GM19025 (cell line): ENCODE measurements at regions not wholly inside any gene's neighbourhood (a gene's known extent, or its start where the extent isn't known, plus 50 kb on each side); places are given as distances from the start of the nearest gene placed in this dataset.

Source experiments
- ATAC-seq: cut with Tn5 transposase; IDR thresholded peaks from one replicate; pipeline ENCODE4 v1.9.1; 2021; ENCODE audit warnings: mild to moderate bottlenecking, low read depth, moderate library complexity; ENCODE audit not compliant: unreplicated experiment

DNA sequence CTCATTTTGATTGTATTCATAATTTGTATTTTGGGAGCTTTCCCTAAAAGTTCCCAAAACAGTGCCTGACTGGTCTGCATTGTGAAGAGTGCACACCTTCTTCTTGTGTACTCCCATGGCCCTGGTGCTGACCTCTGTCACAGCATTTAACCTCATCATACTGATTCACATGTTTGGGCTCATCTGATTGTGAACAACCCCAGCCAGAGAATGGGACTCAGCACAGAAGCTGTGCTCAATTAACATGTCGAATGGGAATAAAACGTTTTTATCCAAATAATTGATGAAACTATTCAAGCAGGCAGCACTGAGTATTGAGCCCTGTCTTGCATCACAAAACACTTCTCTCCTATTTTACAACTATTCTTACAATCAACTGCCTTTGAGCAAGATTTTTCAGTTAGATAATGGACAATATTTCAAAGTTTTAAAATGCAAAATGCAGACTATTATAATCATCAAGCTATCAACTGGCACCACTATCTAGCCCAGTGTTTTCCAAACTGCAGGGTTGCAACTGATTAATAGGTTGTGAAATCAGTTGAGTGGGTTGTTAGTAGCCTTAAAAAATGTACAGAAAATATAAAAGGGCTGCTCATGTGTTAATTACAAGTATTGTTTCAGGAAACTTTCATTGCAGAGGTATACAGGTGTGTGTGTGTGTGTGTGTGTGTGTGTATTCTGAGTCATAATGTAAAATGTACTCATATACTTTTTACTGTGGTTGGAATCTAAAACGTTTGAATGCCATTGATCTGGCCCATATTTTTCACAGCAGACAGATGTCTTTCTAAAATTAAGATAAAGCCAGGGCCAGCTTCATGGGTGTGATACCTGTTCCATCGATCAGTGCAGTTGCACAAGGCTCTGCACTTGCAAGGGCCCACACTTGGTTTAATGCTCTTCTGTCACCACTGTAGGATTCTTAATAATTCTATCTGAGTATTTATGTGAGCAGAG is 190.5 kb downstream of the PIK3R1 start:
- peak; percentile 19 for ATAC-seq

DNA sequence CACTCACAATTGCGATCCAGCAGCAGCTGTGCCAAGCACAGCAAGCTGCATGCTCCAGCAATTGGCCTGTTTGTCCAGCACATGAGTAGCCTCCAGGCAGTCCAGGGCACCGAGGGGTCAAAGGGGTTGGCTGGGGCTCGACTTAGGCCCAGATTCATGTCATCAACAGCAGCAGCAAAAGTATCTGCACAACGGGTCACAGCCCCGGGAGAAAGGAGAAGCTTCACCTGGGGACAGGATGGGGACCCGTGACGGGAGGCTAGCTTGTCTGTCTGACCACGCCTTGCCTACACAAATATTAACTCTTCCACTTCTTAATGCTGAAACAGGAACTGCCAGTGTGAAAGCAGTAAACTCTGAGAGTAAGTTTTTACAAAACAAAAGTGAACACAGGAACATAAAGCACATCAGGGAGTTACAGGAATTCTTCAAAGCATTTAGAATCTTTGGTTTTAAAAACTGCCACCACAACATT is 191.2 kb downstream of the PIK3R1 start:
- ATAC-seq = peak; percentile 90

DNA sequence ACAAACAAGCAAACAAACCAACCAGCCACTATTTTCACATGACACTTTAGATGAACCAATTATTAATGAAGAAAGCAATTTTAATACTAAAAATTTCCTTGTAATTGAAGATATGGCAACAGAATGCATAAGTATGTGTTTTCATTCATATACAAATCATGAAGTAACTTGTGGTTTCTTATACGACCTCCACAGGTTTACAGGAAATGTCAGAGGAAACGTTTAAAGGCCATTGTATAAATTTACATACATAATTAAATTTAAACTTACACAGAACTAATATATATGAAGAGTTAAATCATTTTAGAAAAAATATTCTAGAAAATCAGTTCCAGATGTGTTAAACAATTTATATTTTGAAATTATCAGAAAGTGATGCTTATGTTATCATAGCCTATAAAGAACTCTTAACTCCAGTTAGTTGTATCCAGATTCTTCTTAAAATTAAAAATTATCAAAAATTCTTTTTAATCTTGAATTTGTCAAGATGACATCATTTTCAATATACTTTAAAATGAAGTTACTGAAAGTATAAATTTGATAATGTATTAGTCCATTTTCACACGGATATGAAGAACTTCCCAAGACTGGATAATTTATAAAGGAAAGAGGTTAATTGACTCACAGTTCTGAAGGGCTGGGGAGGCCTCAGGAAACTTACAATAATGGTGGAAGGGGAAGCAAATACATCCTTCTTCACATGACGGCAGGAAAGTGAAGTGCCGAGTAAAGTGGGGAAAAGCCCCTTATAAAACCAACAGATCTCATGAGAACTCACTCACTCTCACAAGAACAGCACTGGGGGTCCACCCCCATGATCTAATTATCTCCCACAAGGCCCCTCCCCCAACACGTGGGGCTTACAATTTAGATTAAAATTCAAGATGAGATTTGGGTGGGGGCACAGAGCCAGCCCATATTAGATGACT is 192.0 kb downstream of the PIK3R1 start:
- peak; percentile 10 for ATAC-seq

DNA sequence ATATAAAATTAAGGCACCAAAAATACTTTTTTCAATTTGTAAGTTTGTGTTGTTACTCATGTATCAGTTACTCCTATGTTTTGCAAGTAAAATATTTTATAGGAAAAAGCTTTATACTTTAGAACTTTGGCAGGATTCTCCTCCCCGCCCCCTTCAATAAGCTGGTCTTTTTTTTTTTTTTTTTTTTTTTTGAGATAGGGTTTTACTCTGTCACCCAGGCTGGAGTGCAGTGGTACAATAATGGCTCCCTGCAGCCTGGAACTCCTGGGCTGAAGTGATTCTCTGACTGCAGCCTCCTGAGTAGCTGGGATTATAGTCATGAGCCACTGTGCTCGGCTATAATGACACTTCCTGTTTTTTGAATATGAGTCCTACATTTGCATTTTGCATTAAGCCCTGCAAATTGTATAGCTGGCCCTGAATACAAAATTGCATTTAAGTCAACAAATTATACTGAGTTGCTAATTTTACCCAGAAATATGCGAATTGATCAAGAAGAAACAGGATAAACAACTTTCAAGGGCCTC is 192.9 kb downstream of the PIK3R1 start:
- no peak for ATAC-seq

DNA sequence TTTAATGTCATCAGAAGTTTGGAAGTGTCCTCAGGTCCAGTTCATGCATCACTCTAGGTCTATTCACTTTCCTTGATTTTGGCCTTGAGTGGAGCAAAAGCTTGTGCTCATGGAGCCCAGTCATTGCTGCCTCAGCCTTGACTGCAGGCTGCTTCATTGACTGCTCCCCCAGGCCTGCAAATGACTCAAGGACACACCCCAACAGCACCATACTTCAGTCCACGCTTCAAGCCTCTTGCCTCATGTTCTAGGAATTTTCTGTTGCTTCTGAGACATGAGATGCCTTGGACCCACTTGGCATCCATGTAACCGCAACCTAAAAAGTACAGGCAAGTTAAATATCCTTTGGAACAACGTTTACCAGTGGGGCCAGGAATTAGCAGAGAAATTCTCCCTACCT is 193.7 kb downstream of the PIK3R1 start:
- no peak for ATAC-seq

DNA sequence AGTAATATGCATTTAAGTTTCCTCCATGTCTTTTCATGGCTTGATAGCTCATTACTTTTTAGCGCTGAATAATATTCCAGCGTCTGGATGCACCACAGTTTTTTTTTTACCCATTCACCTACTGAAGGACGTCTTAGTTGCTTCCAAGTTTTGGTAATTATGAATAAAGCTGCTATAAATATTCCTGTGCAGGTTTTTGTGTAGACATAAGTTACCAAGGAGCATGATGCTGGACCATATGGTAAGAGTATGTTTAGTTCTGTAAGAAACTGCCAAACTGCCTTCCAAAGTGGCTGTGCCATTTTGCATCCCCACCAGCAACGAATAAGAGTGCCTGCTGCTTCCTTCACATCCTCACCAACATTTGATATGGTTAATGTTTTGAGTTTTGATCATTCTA is 195.6 kb downstream of the PIK3R1 start:
- no peak for ATAC-seq

DNA sequence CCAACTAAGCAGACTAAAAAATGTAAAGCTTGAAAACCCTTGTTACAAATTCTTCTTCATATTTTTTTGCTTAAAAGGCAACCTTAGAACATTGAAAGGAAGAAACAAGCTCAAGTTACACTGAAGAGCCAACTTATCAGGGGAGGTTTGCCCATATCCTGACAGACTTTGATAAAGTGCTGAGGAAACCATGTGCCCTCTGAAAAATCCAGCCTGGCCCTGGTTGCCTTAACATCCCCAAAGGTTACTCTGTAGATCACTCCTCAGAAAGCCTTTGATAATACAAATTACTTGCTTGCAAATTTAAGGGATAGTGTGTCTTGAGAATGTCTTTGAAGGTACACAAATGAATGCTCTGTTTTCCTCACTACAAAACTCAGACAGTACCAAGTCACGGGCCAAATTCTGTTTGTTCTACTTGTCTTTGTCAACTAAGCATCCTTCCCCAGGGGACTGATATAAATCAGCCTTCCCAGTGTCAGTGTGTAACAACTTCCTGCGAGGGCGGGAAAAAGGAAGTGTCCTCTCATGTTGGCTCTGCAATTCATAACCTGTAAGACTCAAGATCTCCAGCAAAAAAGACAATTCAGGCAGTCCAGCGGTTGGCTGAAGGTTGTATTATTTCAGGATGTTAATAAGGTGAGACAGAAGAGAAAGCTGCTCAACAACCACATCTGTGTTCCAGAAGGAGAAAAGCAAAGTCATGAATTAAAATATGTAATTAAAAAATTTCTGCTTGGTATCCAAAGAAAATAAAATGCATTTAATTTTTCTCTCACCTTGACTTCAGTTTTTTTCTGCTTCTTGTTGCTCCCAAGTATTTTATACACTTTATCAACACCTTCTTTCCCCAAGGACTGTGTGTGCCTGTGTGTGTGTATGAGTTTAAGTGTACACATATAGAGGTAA is 199.9 kb downstream of the PIK3R1 start:
- no peak for ATAC-seq

DNA sequence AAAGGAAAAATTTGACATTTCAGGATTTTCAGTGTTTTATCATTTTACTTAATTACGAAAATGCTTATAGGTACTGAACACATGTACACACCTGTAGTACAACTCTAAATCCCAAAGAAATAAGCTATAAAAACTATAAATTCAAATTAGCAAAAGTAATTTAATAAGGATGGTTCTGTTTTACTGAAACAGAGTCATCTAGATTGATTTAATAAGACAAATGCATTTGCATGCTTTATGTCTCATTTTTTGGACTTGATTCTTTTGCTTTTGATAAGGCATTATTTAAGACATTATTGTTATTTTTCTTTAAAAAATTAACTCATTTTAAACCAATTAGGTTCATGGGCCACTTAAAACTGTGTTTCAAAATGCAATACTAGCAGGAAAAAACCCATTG is 201.2 kb downstream of the PIK3R1 start:
- no peak for ATAC-seq

DNA sequence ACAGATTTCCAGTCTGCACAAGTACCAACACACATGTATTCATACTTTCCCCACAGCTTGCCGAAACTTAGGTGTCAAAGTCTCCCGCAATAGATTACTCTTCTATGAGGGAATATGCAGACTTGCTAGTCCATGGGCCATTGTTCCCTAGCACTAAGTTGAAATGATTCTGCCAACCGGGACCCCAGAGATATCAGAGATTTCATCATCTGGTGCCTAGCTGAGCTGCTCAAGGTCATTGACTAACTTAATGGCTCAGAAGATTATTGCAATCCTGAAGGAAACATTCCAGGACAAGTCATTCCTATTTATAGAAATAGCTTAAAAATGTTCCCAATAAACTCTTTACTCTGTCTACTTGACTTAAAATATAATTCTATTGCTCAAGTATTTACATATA is 202.6 kb downstream of the PIK3R1 start:
- no peak for ATAC-seq

DNA sequence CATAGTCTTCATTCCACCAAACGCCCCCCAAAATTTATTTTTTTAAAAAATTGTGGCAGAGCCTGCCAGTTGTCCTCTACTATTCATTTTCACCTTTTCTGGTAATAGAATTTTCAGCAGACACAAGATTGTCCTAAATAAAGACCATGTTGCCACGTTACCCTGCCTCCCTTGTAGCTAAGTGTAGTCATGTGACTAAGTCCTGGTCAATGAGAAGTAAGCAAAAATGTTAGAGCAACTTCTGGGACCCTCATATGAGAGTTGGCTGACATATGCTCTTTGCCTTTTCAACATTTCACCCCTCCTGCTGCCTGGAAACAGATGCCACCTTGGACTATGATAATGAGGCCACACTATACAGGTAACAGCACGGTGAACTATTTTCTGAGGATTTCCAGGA is 203.1 kb downstream of the PIK3R1 start:
- ATAC-seq = no peak

DNA sequence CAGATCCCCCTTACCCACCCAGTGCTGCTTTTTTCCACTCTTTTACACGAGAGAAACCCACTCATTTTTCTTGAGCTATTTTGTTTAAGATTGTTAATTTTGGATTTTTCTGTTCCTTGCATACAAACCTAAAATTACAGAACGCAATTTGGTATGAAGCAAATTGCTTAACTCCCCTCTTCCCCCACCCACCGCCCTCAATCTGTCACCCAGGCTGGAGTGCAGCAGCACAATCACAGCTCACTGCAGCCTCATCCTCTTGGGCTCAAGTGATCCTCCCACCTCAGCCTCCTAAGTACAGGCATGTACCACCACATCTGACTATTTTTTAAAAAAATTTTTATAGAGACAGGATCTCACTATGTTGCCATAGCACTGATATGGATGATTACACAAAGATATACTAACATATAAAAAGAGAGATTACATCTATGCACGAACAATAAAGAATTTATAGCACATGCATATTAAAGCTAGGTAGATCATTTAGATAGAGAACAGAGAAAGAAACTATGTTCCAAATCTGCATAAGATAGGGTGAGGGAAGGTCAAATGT is 203.6 kb downstream of the PIK3R1 start:
- no peak for ATAC-seq

DNA sequence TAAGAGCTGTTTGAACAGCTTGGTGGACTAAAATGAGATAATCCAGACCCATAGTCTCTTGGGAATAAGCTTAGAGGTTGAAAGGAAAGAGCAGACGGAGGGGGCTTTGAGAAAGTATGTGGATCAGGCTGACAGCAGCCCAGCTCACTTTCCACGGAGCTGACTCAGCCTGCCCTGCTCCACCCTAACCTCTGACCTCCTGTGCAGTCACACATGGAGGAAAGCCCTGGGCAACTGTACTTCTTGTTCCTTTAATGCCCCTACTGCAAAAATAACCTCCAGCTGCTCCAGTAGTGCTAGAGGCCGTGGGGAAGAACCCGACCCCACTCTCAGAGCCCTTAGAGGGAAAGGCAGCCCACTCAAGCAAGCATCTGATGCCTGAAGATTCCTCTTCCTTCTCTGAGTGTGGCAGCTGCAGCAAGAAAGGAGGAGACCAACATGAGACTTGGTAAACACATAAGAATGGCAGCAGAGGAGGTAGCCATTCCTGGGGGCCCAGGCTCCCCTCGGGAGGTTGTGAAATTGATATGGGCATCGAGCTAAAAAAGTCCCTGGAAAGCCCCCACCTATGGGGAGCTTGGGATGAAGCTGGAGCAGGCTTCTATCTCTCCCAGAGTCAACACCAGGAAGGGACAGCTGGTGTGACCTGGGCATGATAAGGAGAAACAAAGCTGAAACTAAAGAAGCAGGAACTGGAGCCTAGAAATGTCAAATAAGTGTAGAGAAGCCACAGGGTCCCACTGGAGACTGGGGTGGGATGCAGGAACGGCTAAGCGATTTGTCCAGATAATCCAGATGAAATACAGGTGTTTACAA is 204.3 kb downstream of the PIK3R1 start:
- ATAC-seq = no peak

DNA sequence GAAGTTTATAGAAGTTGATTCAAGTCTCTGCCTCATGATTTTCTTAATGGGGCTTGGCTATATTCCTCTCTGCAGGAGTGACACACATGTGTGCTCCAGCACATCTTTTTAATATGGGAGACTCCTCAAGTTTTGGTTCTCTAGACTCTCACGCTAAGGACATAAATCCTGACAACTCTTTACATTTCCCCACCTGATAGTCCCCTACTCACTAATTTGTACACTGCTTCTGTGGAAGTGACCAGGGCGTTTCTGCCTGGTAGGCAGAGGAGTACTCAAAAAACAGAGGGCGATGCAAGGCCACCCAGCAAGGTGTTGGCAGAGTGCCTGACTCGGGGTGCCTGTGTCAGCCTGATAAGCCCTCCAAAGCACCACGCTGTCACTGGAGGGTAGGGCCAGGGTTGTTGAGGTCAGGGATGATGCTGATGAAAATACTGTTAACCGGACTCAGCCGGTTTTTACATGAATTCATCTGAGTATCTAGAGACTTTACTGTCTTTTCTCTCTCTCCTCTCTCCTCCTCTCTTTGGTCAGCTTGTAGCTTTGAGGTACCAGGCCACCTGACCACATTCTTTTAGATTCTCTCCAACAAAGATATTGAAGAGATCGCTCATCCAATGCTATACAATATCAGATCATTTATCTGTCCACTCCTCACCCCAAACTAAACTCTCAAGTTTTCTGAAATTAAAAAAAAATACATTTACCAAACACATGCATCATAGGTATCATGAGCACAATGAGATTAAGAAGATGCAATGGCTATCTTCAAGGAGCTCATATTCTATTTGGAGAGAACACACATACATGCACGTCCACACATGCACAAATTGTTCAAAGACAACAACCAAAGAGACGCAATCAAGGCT is 205.2 kb downstream of the PIK3R1 start:
- ATAC-seq = no peak

DNA sequence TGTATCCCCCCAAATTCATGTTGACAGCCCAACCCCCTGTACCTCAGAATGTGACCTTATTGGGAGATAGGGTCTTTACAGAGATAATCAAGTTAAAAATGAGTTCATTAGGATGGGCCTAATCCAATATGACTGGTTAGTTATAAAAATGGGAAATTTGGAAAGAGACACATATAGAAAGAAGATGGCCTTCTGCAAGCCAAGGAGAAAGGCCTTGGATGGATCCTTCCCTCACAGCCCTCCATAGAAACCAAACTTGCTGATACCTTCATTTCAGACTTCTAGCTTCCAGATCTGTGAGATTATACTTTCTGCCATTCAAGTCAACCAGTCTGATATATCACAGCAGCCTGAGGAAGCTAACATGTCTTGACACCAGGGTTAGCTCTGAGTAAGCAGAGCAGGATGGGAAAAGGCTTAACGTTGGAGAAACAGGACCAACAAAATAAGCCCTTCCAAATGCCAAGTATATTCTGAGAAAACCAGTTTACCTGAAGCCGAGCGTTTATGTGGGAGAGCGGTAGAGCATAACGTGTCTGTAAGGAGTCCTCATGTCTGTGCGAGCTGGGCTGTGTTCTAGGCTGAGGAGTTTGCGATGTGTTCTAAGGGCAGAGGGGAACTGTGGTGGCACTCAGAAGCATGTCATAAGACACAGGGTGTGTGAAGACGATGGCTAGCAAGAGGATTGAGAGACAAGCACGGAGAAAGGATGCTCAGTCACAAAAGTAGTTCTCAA is 206.1 kb downstream of the PIK3R1 start:
- ATAC-seq = no peak

DNA sequence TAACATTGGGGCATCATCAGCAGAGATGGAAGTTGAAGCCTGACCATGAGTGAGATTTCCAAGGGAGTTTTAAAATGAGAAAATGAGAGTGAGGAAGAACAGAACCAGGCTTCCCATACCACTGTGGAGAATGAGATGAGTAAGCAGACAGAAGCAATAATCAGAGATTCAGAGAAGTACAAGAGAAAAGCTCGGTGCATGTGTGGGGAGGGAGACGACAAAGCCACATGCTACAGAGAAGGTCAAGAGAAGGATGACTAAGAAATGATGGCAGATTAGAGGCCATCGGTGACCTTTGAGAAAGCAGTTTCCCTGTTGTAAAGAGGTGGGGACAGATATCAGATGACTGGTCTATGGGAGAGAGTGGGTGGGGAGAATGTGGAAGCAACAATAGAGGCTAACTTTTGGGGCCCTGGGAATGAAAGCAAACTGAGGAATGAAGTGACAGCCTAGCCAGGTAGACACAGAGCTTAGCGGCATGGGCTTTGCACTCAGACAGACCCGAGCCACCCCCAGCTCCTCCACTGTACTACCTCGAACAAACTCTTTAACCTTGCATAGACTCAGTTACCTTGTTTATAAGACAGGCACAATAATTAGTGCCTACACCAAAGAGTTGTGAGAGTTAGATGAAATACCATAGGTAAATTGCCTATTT is 207.7 kb downstream of the PIK3R1 start:
- ATAC-seq = peak; percentile 45

DNA sequence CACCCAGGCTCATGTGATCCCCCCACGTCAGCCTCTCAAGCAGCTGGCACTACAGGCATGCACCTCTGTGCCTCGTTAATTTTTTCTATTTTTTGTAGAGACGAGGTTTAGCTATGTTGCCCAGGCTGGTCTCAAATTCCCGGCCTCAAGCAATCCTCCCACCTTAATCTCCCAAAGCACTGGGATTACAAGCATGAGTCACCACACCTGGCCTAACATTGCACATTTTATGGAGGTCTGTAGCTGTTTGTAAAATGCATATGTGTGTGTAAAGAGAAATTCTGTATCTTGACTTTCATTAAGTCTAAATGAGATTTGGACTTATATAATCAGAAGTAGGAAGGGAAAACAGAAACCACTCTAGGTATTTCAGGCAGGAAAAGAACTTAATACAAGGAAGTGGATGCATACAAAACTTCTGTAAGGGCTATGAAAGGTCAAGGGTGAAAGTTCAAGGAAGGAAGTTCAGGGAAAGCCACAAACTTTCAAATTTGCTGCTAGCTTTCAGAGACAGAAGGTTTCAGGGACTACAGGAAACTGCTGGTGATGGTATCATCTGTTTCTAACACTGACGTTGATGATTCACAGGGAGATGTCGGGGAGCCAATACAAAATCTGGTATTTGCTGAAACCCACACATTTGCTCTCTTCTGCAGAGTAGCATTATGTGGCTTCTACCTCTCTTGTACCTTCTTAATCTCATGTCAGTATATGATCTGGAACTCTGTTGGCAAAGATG is 209.4 kb downstream of the PIK3R1 start:
- ATAC-seq = peak; percentile 68
